GM18873 (cell line): ENCODE measurements at regions not wholly inside any gene's neighbourhood (a gene's known extent, or its start where the extent isn't known, plus 50 kb on each side); places are given as distances from the start of the nearest gene placed in this dataset.
"Not testable (repeated sequence)": the region's sequence is repeated elsewhere in the genome, so short reads cannot be mapped to it uniquely, and the experiment has no call there.

Source experiments
- ATAC-seq: cut with Tn5 transposase; IDR thresholded peaks from one replicate; pipeline ENCODE4 v1.9.1; 2021; ENCODE audit warnings: mild to moderate bottlenecking, moderate library complexity, moderate number of reproducible peaks; ENCODE audit not compliant: unreplicated experiment, low FRiP score

DNA sequence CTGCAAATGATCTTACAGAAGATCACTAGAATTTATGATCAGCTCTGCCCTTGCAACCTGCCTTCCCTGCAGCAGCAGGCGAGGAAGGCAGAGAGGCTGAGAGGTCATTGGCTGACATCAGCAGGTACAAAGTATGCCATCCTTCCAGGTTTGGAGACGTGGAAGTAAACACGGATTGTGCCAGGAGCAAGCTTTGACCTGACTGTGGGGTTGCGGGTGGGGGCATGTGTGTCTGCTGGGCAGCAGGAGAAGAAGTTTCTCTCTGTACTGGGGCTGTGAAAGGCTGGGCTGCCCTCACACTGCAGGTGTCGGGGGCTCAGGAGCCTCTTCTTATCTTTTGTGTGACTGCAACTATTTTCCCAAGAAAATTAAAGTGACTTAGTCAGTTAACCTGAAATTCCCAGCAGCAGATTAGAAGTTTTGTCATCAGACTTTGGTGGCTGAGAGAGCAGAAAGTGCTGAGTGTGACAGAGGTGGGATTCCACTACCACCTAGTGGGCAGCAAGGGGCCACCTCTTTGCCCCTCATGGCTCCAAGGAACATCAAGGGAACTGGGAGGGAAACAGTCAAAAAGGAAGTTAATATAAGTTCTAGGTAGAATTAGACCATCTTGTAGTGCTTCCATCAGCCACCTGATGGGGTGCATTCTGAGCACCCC lies 565.9 kb downstream of the ETS1 start:
- ATAC-seq = no peak

DNA sequence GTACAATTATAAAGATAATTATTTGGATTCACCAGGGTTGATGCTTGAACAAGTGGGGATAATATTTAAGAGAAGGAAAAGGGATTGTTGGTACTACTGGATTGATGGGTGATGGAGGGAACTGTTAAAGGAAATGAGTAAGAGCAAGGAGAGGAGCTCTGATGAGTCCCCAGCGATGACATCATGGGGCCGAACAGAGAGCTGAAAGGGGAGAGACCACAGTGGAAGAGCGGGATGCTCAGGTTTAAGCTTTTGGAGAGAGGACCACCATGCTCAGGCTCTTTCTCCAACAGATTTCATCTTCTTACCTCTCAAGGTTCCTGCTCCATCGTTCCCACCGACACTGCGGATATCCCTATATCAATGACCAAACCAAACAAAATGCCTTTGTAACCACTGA lies 568.7 kb downstream of the ETS1 start:
- no peak for ATAC-seq

DNA sequence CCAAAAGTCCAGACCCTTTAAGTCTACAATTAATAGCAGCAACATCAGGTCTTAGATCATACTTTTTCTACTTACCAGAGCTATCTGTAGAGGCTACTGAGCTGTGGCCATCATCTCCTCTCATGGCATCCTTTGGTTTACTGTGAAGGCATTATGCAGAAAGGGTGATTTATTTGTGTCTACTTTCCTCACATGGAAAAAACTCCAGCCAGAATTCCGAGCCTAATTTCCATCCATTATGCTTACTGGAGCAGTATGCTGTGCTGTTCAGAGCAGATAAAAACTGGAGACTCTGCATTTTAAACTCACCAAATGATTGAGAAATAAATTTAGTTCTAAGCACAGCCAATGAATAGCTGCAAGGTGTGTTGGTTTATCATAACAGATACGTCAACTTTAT lies 581.8 kb downstream of the ETS1 start:
- no peak for ATAC-seq

DNA sequence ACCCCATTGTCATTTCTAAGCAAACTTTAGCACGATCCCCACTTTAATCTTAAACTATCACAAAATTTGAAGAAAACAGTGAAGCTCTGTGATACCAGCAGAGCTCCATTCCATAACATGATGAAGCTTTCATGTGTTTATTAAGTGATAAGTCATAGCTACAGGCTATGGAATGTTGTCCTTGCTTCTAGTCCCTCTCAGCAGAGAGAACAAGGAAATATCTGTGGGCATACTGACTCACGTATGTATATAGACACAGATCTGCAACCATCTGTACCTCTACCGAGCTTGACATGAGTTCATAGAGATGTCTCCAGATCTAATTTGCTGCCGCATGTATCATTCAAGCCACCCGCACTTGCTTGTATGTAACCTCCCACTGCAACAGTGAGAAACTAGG lies 588.9 kb downstream of the ETS1 start:
- no peak for ATAC-seq

DNA sequence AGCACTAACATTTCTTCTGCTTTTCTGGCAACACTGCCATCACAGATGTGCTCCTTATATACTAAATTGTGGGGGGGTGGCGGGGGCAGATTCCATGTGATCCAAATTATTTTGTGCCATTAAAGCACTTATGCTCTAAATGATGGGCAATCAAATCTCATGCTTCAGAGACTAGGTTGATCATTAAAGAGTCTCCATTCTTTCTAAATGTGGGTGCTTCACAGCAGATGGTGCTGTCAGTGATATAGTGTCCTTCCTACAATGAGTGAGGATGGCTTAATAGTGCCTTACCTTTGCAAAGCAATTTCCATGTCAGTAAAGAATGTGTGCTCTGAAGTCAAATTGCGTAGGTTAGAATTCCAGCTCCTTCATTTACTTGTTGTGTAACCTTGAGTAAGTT lies 589.8 kb downstream of the ETS1 start:
- ATAC-seq = no peak

DNA sequence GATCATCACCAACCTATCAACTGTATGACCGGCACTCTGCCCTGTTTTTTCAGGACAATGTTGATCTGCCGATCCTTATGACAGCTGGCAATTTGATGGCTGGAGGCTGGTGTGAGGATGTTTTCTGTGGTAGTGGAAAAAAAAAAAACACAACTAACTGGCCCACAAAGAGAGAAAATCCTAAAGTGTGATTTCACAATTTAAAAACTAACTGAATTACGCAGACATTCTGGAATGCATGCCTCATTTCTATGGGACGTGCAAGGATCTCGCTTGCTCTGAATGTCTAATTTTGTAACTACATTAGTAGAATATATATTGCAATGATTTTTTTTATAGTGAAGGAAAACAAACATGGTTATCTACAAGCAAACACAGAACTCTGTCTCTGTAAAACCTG lies 590.5 kb downstream of the ETS1 start:
- ATAC-seq = no peak

DNA sequence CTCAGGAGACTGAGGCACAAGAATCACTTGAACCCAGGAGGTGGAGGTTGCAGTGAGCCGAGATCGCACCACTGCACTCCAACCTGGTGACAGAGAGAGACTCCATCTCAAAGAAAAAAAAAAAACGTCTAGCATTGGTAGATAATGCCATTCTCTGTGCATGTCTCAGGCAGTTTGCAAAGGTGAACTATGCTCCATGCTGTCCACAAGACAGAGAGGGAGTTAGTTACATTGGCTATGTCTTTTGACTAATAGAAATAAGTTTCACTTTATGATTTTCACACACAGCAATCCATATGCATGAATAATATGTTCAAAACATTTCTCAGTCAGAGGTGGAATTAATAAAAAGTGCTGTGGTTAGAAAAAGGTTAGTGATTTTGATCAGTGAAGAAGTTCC lies 591.4 kb downstream of the ETS1 start:
- no peak for ATAC-seq

DNA sequence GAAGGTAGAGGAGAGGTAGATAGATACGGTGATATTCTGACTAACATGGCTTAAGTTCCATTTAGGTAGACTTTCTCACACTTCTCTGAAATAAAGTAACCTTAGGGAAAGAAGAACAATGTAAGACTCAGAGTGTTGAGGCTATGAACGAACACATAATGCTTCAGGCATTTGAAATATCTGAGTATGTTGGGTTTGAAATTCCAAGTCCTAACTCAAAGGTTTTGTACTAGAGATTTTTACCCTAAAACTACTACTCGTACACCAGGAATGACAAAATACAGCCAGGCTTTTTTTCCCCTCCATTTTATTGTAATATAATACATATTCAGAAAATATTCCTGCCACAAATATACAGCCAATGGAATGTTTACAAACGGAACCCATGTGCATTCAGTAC lies 592.6 kb downstream of the ETS1 start:
- ATAC-seq = no peak

DNA sequence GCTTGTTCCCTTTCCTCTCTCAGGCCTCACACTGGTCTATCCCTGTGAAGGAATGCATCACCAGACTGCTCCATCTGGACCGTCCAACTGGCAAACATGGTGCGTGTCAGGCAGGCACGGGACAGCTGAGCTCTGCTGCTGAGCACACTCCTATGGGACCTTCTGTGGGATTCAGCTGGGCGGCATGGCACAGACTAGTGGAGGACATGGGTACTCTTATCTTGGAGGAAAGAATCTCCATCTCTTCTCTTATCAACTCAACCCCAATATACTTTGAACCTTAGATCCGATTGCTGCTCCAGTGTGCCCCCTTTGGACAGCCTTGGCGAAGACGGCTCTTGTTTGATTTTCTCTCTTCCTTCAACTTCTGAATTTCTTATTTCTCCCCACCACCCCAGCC lies 593.6 kb downstream of the ETS1 start:
- no peak for ATAC-seq

DNA sequence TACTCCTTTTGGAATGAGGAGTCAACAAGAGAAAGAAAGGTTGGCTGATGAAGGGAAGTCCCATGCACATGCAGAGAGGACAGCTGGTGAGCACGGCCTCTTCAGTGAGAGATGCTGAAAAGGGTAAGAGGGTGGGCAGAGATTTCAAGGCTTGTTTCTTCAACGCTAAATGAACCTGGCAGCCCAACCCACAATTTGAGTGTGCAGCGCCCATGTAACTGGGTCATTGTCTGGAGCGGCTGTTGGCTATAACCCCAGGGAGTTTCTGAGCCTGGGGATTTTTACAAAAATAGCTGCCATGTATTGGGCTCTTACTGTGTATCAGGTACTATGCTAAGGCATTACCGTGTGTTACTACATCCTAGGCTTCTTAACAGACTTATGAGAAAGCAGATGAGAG lies 594.1 kb downstream of the ETS1 start:
- no peak for ATAC-seq

DNA sequence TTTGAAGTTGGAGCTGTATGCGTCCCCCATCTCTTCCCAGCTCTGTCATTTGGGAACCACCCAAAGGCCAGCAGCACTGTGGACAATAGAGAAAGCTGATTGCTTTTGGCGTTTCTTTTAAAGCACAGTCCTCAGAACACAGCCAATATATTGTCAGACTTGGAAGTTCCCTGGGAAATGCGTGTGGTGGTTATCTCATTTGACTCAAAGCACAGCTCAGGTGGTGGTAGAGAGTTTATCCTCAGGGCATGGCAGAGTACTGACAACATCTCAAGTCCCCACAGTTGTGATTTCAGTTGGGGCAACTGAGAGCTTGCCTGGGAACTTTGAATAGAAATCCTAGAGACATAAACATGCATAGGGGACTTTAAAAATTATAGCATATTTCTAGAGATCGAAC lies 601.3 kb downstream of the ETS1 start:
- ATAC-seq = no peak

DNA sequence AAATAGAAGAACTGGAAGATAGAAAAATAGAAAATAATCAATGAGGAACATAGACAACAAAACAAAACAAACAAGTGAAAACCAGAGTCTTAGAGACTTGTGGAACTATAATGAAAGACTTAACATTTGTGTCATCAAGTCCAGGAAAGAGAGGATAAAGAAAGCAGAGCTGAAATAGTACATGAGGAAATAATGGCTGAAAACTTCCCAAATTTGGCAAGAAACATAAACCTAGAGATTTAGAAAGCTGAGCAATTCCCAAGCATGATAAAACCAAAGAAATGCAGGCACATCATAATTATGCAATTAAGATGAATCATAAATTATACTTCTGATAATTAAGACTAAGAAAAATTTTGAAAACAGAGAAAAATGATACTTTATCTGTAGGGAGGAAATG lies 614.5 kb downstream of the ETS1 start:
- no peak for ATAC-seq

DNA sequence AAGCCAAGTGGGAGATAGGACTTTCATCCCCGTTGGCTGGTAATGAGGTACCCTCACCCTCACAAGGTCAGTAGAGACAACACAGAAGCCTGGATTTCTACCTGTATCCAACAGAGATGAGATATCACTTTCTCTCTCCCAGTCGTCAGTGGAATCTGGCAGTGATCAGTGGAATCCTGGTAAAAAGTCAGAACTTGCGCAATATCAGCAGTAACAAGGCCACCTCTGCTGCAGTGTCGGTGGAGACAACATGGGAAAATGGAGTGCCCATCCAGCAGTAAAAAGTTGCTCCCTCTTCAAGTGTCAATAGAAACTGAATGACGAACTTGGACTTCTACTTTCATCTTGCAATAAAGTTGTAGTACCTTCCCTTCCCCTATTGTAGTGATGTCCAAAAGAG lies 615.9 kb downstream of the ETS1 start:
- no peak for ATAC-seq

DNA sequence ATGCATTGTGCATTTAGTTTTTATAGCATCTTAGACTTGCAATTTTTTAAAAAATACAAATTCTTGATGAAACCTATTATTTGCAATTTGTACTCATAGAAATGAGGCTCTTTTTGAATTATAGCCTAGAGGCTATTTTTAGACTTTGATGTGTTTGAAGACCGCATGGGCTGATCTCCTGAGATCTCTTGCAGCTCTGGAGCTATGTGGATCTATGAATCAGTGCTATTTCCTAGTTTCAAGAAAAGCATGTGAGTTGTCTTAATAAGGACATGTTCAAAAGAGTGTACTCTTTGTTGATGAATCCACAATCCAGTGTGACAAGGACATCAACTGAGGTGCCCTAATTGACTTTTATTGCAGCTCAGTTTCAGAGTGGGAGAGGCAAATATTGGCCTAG lies 620.5 kb downstream of the ETS1 start:
- ATAC-seq = no peak

DNA sequence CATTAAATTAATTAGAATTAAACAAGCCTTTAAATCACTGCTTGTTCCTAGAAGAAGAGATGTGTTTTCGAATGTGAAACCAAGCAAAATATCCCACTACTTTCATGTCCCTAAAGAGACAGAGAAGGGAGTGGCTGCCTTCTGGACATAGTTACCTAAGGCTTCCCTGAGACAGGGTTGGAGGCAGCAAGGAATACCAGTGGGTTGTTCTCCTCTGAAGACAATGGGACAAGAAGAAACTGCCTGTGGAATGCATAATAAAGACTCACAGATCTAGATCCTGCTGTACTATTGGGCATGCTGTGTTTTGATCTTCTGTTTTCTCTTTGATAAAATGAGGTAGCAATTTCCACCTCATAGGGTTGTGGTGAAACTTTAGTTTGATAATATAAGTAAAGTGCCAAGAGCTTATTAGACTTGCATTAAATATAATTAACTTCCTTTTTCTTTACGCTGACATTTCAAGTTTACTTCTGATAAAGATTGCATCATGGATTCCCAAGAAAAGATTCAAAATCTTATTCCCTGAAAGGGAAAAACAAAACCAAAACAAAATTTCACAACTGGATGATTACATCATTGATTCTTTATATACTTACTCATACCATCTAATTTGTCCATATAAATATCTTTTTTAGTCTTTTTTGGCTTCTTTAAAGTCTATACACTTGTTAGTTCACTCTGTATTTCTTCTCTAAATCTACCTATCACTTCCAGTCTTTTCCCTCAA lies 621.3 kb downstream of the ETS1 start:
- no peak for ATAC-seq

DNA sequence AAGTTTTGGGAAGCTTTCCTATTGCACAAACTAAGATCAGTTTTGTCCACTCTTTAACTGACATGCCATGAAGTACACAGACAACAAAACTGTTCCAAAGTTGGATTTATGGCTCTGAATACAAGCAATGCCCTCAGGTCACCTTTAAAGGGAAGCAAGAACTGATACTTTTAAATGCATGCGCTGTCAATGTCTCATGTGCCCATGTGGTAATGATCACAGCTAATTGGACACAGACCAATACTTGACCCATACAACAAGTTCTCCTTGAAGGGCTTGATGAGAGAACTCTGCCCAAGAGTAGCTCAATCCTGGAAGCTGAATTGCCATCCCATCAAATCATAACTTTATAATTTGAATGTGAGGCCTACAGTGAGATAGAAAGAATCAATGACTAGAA lies 624.9 kb downstream of the ETS1 start:
- no peak for ATAC-seq

DNA sequence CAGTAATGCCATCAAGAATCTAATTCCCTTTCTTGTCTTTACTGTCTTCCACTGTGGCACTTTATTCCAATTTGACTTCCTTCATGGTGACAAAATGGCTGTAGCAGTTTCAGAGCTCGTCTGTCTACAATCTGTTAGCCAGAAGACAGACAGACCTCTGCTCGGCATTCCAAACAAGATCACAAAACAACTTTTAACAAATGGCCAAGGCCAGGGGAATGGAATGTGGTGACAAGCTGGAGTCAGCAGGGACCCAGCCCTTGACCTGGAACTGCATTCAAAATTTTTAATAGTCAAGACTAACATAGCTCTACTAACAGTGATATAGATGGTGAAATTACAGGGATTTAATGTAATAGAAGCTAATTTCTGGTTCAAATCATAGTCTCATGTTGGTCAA lies 637.2 kb downstream of the ETS1 start:
- no peak for ATAC-seq

DNA sequence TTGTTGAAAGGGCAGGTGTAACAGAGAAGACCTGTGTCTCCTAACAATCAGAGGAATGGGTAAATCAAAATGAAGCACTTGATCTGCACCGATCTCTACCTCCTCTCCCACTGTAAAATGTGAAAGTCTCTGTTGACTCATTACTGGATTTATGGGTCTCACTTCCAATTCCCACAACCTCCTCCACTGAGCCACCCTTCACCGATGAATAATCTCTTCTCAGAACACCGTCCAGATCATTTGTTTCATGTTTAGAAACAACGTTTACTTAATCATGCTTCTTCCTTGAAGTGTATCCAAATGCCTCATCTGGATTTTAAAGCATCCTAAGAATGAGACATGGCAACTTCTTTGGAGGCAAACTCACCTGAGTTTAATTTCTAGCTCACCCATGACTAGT lies 643.6 kb downstream of the ETS1 start:
- no peak for ATAC-seq

DNA sequence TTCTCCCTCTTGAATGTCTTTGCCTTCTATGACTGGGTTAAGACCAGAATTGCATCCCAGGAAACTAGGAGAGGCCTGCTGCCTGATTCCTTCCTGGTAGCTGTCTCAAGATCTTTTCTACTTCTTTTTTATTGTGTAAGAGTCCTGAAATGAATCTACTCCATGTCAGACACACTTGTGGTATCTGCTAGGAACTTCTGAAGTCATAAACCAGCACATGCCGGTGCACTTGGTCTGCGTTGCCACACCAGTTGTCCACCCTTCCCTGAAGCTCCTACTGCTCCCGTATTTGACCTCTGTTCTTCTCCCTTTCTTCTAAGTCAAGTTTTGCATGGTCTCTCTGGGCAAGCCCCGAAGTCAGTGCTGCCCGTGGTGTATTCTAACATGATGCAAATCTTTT lies 644.2 kb downstream of the ETS1 start:
- no peak for ATAC-seq

DNA sequence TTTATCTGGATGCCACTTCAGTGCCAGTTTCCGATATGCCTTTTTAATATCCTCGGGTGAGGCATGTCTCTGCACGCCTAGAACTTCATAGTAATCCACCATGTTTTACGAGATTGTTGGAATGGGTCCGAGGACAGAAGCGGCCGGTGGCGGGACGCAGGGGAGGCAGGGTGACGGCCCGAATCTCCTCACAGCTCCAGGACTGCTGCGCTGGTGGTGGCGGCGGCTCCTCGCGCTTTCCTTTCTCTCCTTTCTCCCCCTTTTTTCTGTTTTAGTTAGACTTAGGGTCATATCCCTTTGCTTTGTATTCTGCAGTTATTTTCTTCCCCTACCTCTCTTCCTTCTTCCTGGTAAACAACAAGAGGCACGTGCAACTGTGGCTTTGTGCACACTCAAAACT lies 645.8 kb downstream of the ETS1 start:
- ATAC-seq = not testable (repeated sequence)

DNA sequence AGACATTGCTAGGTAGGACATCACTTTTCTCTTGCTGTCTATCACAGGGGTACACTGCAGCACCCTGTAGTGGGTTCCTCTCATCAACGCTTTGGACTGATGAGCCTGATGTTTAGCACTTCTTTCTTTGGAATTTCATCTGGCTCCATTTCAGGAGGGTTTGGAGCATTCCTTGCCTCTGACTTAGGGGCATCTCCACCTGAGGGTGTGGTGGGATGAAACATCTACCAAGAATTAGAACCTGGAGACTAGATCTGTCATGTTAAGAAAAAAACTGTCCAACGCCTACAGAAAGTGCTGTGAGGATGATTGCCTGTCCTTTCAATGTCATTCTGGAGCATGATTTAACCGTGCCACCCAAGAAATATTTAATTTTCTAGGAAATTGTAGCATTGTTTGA lies 648.4 kb downstream of the ETS1 start:
- no peak for ATAC-seq

DNA sequence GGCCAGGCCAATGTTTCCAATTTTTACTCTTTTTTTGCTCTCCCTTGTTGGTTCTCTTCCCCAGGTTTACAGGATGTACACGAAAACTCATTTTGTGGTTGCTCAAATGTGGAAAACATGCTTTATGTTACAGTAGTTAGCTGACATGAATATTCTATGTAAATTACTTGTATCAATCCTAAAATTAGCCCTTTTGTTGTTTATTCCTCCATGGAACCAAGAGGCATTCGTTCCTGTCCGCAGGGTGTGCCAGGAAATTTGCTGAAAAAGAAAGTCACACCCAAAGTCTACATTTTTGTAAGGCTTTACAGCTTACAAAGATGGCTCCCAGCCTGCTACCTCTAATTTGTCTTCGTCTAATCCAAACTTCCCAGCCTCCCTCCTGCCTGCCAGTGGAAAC lies 652.3 kb downstream of the ETS1 start:
- ATAC-seq = no peak

DNA sequence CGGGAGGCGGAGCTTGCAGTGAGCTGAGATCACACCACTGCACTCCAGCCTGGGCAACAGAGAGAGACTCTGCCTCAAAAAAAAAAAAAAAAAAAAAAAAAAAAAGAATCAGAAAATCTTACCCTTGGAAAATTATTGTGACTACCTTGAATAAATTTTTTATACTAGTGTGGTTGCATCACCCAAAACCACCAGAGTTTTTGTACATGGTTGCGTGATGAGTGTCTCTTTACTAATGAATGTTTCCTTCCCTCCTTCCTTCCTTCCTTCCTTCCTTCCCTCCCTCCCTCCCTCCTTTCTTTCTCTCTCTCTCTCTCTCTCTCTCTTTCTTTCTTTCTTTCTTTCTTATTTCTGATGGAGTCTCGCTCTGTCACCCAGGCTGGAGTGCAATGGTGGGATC lies 653.4 kb downstream of the ETS1 start:
- ATAC-seq = not testable (repeated sequence)
